ENCODE measurements at regions not wholly inside any gene's neighbourhood (a gene's known extent, or its start where the extent isn't known, plus 50 kb on each side); places are given as distances from the start of the nearest gene placed in this dataset.
"Not testable (repeated sequence)": the region's sequence is repeated elsewhere in the genome, so short reads cannot be mapped to it uniquely, and the experiment has no call there.

DNA sequence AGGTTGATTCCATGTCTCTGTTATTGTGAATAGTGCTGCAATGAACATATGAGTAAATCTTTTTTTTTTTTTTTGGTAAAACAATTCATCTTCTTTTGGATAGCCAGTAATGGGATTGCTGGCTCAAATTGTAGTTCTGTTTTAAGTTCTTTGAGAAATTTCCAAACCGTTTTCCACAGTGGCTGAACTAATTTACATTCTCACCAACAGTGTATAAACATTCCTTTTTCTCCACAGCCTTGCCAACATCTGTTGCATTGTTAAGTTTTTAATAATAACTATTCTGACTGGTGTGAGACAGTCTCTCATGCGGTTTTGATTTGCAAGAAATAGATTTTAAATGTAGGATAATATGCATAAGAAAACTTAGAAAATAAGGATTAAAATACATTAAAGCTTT is 279.0 kb upstream of the EPHA3 start:
- H3K36me3 ChIP-seq (replicated peaks; ENCODE audit: control insufficient read depth, insufficient read depth, low read length): no peaks in the 10 kb centered on the region
- H3K27me3 ChIP-seq (ENCODE audit: control insufficient read depth, insufficient read depth, low read length): no peaks in the 10 kb centered on the region
- no peak for DNase-seq
- no peak overlapping the region for H3K4me3 ChIP-seq (ENCODE audit: insufficient read depth, low read depth, low read length)

DNA sequence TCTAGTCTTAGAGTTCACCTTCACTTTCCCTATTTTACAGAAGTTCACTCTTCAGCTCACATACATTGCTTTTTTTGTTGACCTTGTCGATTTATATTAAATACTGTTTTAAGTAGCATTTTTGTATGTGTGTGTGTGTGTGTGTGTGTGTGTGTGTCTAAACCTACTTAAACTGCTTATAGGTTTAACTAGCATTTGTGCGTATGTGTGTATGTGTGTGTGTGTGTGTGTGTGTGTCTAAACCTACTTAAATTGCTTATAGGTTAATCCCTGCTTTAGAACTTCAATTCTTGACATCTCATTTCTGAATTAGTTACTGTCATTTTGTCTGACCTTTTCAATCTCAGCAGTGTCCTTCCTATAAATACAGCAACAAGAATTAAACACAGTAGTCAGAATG is 254.8 kb upstream of the EPHA3 start:
- H3K27me3 ChIP-seq (ENCODE audit: control insufficient read depth, insufficient read depth, low read length): no peaks in the 10 kb centered on the region

DNA sequence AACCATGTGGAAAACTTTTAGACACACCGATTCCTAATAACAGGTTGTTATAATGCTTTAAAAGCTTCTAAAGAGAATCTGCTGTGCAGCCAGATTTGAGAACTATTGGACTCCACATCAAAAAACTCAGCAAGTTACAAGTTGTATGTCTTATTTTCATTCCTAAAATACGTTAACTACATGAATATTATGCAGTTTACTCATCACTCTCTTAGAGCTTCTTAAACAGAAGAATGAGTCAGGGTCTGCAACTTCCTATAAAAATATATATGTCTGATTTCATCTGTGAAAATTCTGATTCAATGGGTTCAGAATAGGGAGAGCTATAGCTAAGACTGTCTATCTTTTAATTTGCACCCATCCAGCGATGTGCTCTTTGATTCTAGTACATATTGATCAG is 244.2 kb upstream of the EPHA3 start:
- no peaks in the 10 kb centered on the region for H3K27me3 ChIP-seq (ENCODE audit: control insufficient read depth, insufficient read depth, low read length)
- DNase-seq: no peak
- H3K4me3 ChIP-seq (ENCODE audit: insufficient read depth, low read depth, low read length): no peak overlapping the region

More for the DNA sequence above, 254.8 kb upstream of the EPHA3 start:
- H3K36me3 ChIP-seq (replicated peaks; ENCODE audit: control insufficient read depth, insufficient read depth, low read length): no peaks in the 10 kb centered on the region
- DNase-seq: no peak
- H3K4me3 ChIP-seq (ENCODE audit: insufficient read depth, low read depth, low read length): no peak overlapping the region

DNA sequence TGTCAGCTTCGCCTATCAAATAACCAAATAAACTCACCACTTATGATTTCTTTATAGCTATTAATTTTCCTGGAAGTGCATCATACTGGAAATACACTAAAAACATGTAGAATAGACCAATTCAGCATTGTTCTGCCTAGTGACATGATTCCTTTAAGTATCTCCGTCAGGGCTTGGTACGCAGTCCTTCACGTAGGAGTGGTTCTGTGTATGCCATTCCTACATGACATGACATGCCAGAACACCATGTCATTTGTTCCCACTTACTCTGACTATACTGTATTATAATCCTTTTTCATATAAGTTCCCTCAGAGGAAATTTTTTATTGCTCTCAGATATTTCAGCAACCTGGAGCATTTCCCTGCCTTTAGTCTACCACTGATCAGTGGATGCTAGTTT is 230.7 kb upstream of the EPHA3 start:
- Histone ChIP-seq H3K27me3 (ENCODE audit: control insufficient read depth, insufficient read depth, low read length) (no peaks in the 10 kb centered on the region), H3K36me3 (replicated peaks; ENCODE audit: control insufficient read depth, insufficient read depth, low read length) (no peaks in the 10 kb centered on the region), H3K4me3 (ENCODE audit: insufficient read depth, low read depth, low read length) (no peak overlapping the region)
- DNase-seq: no peak

More for the DNA sequence above, 244.2 kb upstream of the EPHA3 start:
- no peaks in the 10 kb centered on the region for H3K36me3 ChIP-seq (replicated peaks; ENCODE audit: control insufficient read depth, insufficient read depth, low read length)

DNA sequence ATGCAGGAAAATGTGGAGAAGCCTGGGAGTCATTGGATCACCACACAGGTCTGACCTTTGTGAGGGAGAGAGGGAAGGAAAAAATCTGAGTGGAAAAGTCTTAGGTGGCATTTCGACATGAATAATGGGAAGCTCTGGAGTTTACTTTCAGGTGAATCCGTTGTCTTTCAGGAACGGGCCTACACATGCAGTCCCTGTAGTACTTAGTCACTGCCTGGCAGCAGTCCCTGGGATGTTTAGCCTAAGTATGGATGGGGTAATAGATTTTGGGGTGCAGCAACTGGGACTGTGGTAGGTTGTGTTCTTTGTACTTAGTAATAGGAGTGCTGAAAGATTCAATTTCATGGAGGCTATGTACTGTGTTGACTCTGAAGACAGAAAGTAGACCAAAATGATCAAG is 227.5 kb upstream of the EPHA3 start:
- no peak overlapping the region for H3K4me3 ChIP-seq (ENCODE audit: insufficient read depth, low read depth, low read length)
- H3K36me3 ChIP-seq (replicated peaks; ENCODE audit: control insufficient read depth, insufficient read depth, low read length): no peaks in the 10 kb centered on the region
- no peak for DNase-seq
- no peaks in the 10 kb centered on the region for H3K27me3 ChIP-seq (ENCODE audit: control insufficient read depth, insufficient read depth, low read length)

DNA sequence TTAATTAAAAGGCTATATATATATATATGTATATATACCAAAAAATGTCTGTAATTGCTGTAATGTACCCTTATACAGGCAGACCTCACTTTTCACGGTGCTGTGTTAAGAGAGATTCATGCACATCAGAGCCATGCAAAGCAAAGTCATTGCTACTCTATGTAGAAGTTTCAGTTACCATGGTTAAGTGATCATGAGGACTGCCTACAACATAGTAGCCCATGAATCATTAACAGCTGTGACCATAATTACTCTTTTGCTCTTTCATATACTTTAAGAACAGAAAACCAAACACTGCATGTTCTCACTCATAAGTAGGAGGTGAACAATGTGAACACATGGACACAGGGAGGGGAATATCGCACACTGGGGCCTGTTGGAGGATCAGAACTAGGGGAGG is 225.3 kb upstream of the EPHA3 start:
- H3K4me3 ChIP-seq (ENCODE audit: insufficient read depth, low read depth, low read length): no peak overlapping the region
- no peaks in the 10 kb centered on the region for H3K36me3 ChIP-seq (replicated peaks; ENCODE audit: control insufficient read depth, insufficient read depth, low read length)
- no peaks in the 10 kb centered on the region for H3K27me3 ChIP-seq (ENCODE audit: control insufficient read depth, insufficient read depth, low read length)
- no peak for DNase-seq

DNA sequence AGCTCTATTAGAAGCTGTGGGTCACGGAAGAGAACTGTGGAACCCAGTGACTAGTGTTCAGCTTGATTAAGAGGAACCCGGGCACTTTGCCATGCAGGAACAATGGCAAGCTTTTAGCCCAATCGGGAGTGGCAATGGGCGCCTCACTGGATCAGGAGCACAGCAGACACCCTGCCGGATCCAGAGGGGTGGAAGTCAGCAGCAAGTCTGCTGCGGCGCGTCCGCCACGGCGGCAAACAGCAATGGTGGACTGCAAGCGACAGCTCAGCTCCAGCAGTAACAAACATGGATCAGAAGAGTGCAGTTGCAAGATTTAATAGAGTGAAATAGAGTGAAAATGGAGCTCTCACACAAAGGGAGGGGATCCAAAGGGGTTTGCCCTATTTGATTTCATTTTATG is 220.8 kb upstream of the EPHA3 start:
- DNase-seq; H3K4me3 ChIP-seq (ENCODE audit: insufficient read depth, low read depth, low read length); H3K36me3 ChIP-seq (replicated peaks; ENCODE audit: control insufficient read depth, insufficient read depth, low read length); H3K27me3 ChIP-seq (ENCODE audit: control insufficient read depth, insufficient read depth, low read length): not testable (repeated sequence)

DNA sequence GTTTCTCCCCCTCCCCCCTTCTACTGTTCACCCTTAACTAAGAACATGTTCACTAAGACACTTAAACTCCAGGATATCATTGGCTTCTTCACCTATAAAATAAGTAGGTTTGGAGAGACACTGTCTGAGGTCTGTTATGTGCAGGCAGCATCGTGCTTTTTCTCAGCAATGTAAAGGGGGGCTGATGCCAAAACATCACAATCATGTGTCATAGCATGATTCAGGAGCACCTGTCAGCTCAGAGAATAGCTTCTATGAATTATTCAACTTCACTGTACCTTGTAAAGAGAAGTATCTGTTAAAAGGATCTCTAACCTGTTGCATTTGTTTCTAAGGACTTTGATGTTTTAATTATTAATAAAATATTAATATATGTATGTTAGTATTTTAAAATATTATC is 211.4 kb upstream of the EPHA3 start:
- no peaks in the 10 kb centered on the region for H3K36me3 ChIP-seq (replicated peaks; ENCODE audit: control insufficient read depth, insufficient read depth, low read length)
- H3K4me3 ChIP-seq (ENCODE audit: insufficient read depth, low read depth, low read length): no peak overlapping the region

DNA sequence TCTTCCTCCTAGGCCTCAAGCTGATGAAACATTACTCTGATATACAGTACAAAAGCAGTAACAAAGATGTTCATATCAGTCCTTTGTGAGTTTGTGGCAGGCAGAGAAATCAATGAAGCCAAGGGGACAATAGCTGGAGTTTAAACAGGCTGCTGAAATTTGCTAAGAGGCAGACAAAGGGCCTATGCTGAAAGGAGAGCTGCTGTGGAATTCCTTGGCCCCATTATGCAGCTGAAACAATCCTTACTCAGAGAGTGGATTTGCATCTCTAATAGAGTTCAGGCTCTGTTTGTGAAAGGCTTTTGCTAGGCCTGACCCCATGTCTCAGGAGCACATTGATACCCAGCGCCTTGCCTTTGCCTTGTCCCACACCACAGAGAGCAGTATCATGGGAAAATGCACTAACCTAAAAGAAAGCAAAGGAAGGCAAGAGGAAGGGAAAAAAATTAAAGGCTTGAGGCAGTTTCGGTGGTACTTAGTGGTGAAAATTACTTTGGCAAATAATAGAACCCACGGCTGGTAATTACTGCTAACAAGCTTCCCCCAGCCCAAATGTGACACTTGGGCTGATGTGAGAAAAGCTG is 195.0 kb upstream of the EPHA3 start:
- Histone ChIP-seq H3K27me3 (ENCODE audit: control insufficient read depth, insufficient read depth, low read length) (no peaks in the 10 kb centered on the region), H3K4me3 (ENCODE audit: insufficient read depth, low read depth, low read length) (no peak overlapping the region), H3K36me3 (replicated peaks; ENCODE audit: control insufficient read depth, insufficient read depth, low read length) (no peaks in the 10 kb centered on the region)
- DNase-seq: peak; percentile 9

More for the DNA sequence above, 211.4 kb upstream of the EPHA3 start:
- DNase-seq: no peak
- no peaks in the 10 kb centered on the region for H3K27me3 ChIP-seq (ENCODE audit: control insufficient read depth, insufficient read depth, low read length)

DNA sequence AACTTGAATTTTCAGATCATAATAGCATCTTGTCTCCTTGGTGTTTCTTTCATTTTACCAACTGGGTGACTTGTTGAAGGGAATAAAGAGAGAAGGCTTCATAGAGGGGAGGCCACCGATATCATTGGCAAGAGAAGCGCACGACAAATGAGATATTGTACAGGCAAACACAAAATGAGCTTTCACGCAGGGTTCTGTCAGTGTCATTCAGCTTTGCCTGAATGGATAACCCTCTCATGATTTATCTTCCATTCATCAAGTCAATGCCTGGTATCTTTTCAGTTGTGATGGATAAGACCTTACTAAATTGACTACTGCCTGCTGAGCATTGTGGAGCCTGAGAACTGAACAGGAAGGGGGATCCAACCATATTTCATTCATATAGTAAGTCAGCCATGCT is 188.6 kb upstream of the EPHA3 start:
- DNase-seq: no peak
- Histone ChIP-seq H3K36me3 (replicated peaks; ENCODE audit: control insufficient read depth, insufficient read depth, low read length) (no peaks in the 10 kb centered on the region), H3K4me3 (ENCODE audit: insufficient read depth, low read depth, low read length) (no peak overlapping the region), H3K27me3 (ENCODE audit: control insufficient read depth, insufficient read depth, low read length) (no peaks in the 10 kb centered on the region)

DNA sequence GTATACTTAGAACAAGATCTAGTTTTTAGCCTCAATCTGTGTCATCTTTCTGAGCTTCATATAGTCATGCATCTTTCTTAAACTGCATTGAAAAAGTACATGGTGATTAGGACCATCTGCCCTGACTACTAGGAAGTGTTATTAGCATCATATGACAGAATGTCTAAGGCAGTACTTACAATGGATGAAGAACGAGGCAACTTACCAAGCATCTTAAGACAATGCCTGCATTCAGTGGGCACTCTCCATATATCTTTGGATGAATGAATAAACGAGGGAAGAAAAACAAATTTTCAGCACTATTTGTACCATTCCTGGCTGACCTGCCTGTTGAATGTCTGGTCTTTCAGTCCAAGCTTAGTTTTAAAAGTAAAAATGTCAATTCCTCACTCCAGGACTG is 185.4 kb upstream of the EPHA3 start:
- Histone ChIP-seq H3K4me3 (ENCODE audit: insufficient read depth, low read depth, low read length) (no peak overlapping the region), H3K27me3 (ENCODE audit: control insufficient read depth, insufficient read depth, low read length) (no peaks in the 10 kb centered on the region), H3K36me3 (replicated peaks; ENCODE audit: control insufficient read depth, insufficient read depth, low read length) (no peaks in the 10 kb centered on the region)
- DNase-seq: no peak

DNA sequence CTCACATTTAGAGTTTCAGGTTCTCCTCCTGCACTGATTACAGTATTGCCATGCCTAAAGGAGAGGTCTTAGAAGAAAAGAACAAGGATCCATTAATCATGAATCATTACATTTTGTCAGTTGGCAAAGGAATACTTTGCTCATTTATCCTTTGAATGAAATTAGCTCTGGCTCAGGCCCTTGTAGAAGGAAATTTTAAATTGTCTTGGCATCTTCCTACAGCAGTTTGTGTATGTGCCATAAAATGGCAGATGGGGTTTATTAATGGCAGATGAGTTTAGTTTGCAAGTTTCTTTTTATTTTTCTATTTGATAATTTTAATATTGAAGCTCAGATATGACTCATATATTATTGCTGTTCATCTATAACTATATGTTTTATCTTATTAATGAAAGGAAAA is 181.2 kb upstream of the EPHA3 start:
- no peaks in the 10 kb centered on the region for H3K36me3 ChIP-seq (replicated peaks; ENCODE audit: control insufficient read depth, insufficient read depth, low read length)
- no peaks in the 10 kb centered on the region for H3K27me3 ChIP-seq (ENCODE audit: control insufficient read depth, insufficient read depth, low read length)
- DNase-seq: no peak
- no peak overlapping the region for H3K4me3 ChIP-seq (ENCODE audit: insufficient read depth, low read depth, low read length)

DNA sequence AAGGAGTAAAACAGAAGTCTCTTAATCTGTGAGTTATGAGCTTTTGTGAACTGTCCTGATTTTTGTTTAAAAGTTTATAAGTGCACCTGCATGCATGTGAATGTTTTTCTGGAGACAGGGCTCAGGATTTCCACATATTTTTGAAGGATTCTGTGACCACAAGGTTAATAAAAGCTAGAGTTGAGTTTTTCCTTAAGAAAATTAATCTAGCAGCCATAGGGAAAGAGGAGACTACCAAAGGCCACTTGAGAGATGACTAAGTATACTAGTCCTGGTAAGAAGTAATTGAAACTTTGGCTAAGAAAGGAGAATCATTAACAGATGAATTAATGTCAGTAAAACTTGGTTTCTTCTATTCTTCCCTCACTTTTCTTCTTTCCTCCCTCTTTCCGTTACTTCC is 176.8 kb upstream of the EPHA3 start:
- Histone ChIP-seq H3K27me3 (ENCODE audit: control insufficient read depth, insufficient read depth, low read length) (no peaks in the 10 kb centered on the region), H3K36me3 (replicated peaks; ENCODE audit: control insufficient read depth, insufficient read depth, low read length) (no peaks in the 10 kb centered on the region), H3K4me3 (ENCODE audit: insufficient read depth, low read depth, low read length) (no peak overlapping the region)
- no peak for DNase-seq

DNA sequence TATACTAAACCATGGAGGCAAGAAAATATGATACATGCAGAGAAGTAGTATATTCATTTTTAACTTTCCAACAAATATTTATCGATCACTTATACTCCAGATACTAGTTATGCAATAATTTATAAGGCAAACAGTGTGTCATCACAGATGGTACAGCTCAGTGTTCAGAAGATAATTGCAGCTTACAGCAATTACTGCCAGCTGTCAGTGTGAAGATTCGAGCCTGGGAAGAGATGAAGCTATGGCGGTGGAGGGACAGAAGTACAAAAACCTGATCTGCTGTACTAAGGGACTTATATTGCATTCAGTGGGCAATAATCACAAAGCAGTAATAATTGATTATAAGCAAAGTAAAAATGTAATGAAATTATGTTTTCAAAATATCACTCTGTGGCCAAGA is 170.6 kb upstream of the EPHA3 start:
- no peak for DNase-seq

DNA sequence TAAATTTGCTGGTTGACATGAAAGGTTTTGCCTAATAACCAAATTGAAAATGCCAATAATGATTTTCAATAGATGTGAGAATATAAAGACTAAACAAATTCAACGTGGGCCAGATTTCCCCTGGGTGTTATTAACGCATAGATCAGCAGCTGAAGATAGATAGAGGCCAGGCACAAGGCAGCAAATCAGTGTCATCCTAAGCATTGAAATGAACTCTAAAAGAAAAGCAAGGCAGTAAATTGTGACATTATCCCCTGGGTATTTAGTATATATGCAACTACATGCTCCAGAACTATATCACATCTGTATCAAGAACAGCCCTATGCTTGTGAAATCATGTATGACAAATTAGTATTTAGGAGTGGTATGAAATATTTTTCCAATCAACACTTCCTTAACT is 167.1 kb upstream of the EPHA3 start:
- H3K36me3 ChIP-seq (replicated peaks; ENCODE audit: control insufficient read depth, insufficient read depth, low read length): no peaks in the 10 kb centered on the region

More for the DNA sequence above, 170.6 kb upstream of the EPHA3 start:
- no peaks in the 10 kb centered on the region for H3K27me3 ChIP-seq (ENCODE audit: control insufficient read depth, insufficient read depth, low read length)
- no peak overlapping the region for H3K4me3 ChIP-seq (ENCODE audit: insufficient read depth, low read depth, low read length)
- H3K36me3 ChIP-seq (replicated peaks; ENCODE audit: control insufficient read depth, insufficient read depth, low read length): no peaks in the 10 kb centered on the region

DNA sequence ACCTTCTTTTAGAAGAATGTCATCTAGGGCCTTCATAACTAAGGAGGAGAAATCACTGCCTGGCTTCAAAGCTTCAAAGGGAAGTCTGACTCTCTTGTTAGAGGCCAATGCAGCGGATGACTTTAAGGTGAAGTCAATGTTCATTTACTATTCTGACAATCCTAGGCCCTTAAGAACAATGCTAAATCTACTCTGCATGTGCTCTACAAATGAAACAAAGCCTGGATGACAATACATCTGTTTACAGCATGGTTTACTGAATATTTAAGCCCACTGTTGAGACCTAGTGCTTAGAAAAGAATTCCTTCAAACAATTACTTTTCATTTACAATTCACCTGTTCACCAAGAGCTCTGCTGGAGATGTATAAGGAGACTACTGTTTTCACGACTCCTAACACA is 160.4 kb upstream of the EPHA3 start:
- DNase-seq: no peak
- H3K27me3 ChIP-seq (ENCODE audit: control insufficient read depth, insufficient read depth, low read length): no peaks in the 10 kb centered on the region
- H3K4me3 ChIP-seq (ENCODE audit: insufficient read depth, low read depth, low read length): no peak overlapping the region
- H3K36me3 ChIP-seq (replicated peaks; ENCODE audit: control insufficient read depth, insufficient read depth, low read length): no peaks in the 10 kb centered on the region

More for the DNA sequence above, 167.1 kb upstream of the EPHA3 start:
- Histone ChIP-seq H3K4me3 (ENCODE audit: insufficient read depth, low read depth, low read length) (no peak overlapping the region), H3K27me3 (ENCODE audit: control insufficient read depth, insufficient read depth, low read length) (no peaks in the 10 kb centered on the region)
- no peak for DNase-seq
